Neural cell (in vitro differentiated cells): ENCODE measurements at regions not wholly inside any gene's neighbourhood (a gene's known extent, or its start where the extent isn't known, plus 50 kb on each side); places are given as distances from the start of the nearest gene placed in this dataset.

Experiments used
- H2AFZ ChIP-seq: fragments of 200-600, 300-800 bp; sonication (generic), shearing (Covaris generic); 2 replicates; pipeline ENCODE4 v1.6.0; 2014; ENCODE audit warnings: low read depth, mild to moderate bottlenecking, antibody characterized with exemption, low read length, moderate library complexity
- H3F3A ChIP-seq: fragments of 200-600 bp; shearing (Covaris generic); 2 replicates; pipeline ENCODE4 v1.6.1; 2016; ENCODE audit warnings: mild to moderate bottlenecking, moderate library complexity, mixed read lengths, antibody characterized with exemption, low read length; ENCODE audit not compliant: insufficient read depth, poor library complexity, severe bottlenecking
- H3K27ac ChIP-seq: fragments of 200-600, 300-800 bp; sonication (generic), shearing (Covaris generic); 2 replicates; pipeline ENCODE4 v1.5.1; 2014; ENCODE audit warnings: mild to moderate bottlenecking, low read length, moderate library complexity
- H3K27me3 ChIP-seq: fragments of 300-800, 200-600 bp; sonication (generic), shearing (Covaris generic); 2 replicates; pipeline ENCODE4 v1.6.0; 2014; ENCODE audit warnings: mild to moderate bottlenecking, low read depth, low read length, moderate library complexity; ENCODE audit not compliant: insufficient read depth
- H3K36me3 ChIP-seq: fragments of 300-800, 200-600 bp; sonication (generic), shearing (Covaris generic); 2 replicates; pipeline ENCODE4 v1.5.1; 2014; ENCODE audit warnings: mild to moderate bottlenecking, antibody characterized with exemption, low read length, moderate library complexity; ENCODE audit not compliant: insufficient read depth
- H3K4me2 ChIP-seq: fragments of 300-800, 200-600 bp; sonication (generic), shearing (Covaris generic); 2 replicates; pipeline ENCODE4 v1.6.0; 2014; ENCODE audit warnings: mild to moderate bottlenecking, low read length
- H3K4me3 ChIP-seq: fragments of 300-800, 200-600 bp; sonication (generic), shearing (Covaris generic); 2 replicates; pipeline ENCODE4 v1.5.1; 2014; ENCODE audit warnings: mild to moderate bottlenecking, low read length, moderate library complexity
- H3K79me2 ChIP-seq: fragments of 200-600 bp; shearing (Covaris generic); replicated peaks from 2 replicates; pipeline ENCODE4 v1.6.0; 2014; ENCODE audit warnings: mild to moderate bottlenecking, low read length, moderate library complexity; ENCODE audit not compliant: insufficient read depth
- H3K9ac ChIP-seq: fragments of 300-800, 200-600 bp; sonication (generic), shearing (Covaris generic); 2 replicates; pipeline ENCODE4 v1.6.1; 2016; ENCODE audit warnings: mild to moderate bottlenecking, low read length, mixed read lengths
- H3K9me2 ChIP-seq: fragments of 200-600 bp; shearing (Covaris generic); 2 replicates; pipeline ENCODE4 v1.6.1; 2016; ENCODE audit warnings: mild to moderate bottlenecking, low read length, mixed read lengths; ENCODE audit not compliant: insufficient read depth
- H3K9me3 ChIP-seq: fragments of 200-600, 300-800 bp; sonication (generic), shearing (Covaris generic); 2 replicates; pipeline ENCODE4 v1.6.1; 2016; ENCODE audit warnings: mild to moderate bottlenecking, mixed run types, low read length, moderate library complexity, mixed read lengths
- H4K20me1 ChIP-seq: fragments of 200-600 bp; shearing (Covaris generic); 2 replicates; pipeline ENCODE4 v1.6.1; 2016; ENCODE audit warnings: mild to moderate bottlenecking, mixed run types; ENCODE audit not compliant: insufficient read depth
- EP300 ChIP-seq: fragments of 450-650 bp; conservative IDR thresholded peaks from 2 replicates; pipeline ENCODE4 v1.6.1; 2014; ENCODE audit warnings: antibody characterized with exemption, mild to moderate bottlenecking, moderate library complexity; ENCODE audit not compliant: poor library complexity, severe bottlenecking
- EZH2 ChIP-seq: fragments of 200-600, 300-800 bp; shearing (Covaris generic), sonication (generic); IDR thresholded peaks from 2 replicates; pipeline ENCODE4 v1.6.1; 2014; ENCODE audit warnings: antibody characterized with exemption, low read length, borderline replicate concordance, mild to moderate bottlenecking; ENCODE audit not compliant: insufficient read depth, poor library complexity, severe bottlenecking
- MXI1 ChIP-seq: fragments of 450-650 bp; conservative IDR thresholded peaks from 2 replicates; pipeline ENCODE4 v1.6.1; 2014; ENCODE audit warnings: antibody characterized with exemption, mild to moderate bottlenecking; ENCODE audit not compliant: poor library complexity, severe bottlenecking
- POLR2AphosphoS5 ChIP-seq: IDR thresholded peaks from 2 replicates; pipeline ENCODE4 v1.6.1; 2012
- RAD21 ChIP-seq: fragments of 450-650 bp; conservative IDR thresholded peaks from 2 replicates; pipeline ENCODE4 v1.6.1; 2014; ENCODE audit warnings: antibody characterized with exemption, mild to moderate bottlenecking, moderate library complexity
- SMC3 ChIP-seq: fragments of 450-650 bp; conservative IDR thresholded peaks from 2 replicates; pipeline ENCODE4 v1.6.1; 2014; ENCODE audit warnings: antibody characterized with exemption, mild to moderate bottlenecking, moderate library complexity; ENCODE audit not compliant: poor library complexity
- TAF1 ChIP-seq: IDR thresholded peaks from 2 replicates; pipeline ENCODE4 v1.6.1; 2012; ENCODE audit warnings: low read depth
- TF ChIP-seq, protein P1 (sequence below): fragments of 450-650 bp; IDR thresholded peaks from 2 replicates; pipeline ENCODE4 v1.5.1; 2014; ENCODE audit warnings: antibody characterized with exemption, mild to moderate bottlenecking, moderate library complexity; ENCODE audit not compliant: poor library complexity, severe bottlenecking
- TF ChIP-seq, protein P2 (sequence below): IDR thresholded peaks from 2 replicates; pipeline ENCODE4 v1.6.1; 2012; ENCODE audit warnings: borderline replicate concordance

DNA sequence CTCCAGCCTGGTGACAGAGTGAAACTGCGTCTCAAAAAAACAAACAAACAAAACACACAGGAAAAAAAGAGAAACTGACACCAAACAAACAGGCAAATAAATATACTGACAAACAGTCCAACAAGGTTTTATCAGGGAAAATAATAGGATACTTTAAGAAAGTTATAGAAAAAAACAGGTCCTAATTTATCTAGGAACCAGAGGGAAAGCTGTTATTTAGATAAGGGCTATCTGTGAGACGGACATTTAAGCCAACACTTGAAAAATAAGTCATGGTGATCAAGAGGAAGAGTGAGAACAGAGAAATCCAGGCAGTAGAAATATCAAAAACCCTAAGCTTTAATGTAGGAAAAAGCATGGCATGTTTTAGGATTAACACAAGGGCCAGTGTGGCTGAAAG is 68.9 kb downstream of the FAM217A start:
- H3K9me2 ChIP-seq = no peaks in the 10 kb centered on the region
- H3K36me3 ChIP-seq = no peaks in the 10 kb centered on the region
- no peak overlapping the region for H3K4me2 ChIP-seq
- H3K27ac ChIP-seq = no peak overlapping the region
- TF ChIP-seq, protein P1, sequence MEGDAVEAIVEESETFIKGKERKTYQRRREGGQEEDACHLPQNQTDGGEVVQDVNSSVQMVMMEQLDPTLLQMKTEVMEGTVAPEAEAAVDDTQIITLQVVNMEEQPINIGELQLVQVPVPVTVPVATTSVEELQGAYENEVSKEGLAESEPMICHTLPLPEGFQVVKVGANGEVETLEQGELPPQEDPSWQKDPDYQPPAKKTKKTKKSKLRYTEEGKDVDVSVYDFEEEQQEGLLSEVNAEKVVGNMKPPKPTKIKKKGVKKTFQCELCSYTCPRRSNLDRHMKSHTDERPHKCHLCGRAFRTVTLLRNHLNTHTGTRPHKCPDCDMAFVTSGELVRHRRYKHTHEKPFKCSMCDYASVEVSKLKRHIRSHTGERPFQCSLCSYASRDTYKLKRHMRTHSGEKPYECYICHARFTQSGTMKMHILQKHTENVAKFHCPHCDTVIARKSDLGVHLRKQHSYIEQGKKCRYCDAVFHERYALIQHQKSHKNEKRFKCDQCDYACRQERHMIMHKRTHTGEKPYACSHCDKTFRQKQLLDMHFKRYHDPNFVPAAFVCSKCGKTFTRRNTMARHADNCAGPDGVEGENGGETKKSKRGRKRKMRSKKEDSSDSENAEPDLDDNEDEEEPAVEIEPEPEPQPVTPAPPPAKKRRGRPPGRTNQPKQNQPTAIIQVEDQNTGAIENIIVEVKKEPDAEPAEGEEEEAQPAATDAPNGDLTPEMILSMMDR = no peak
- TF ChIP-seq POLR2AphosphoS5 (no peak), EZH2 (no peak), MXI1 (no peak), EP300 (no peak), SMC3 (no peak)
- no peak overlapping the region for H3K4me3 ChIP-seq
- no peaks in the 10 kb centered on the region for H3F3A ChIP-seq
- no peak overlapping the region for H3K9ac ChIP-seq
- no peaks in the 10 kb centered on the region for H3K9me3 ChIP-seq
- no peak overlapping the region for H2AFZ ChIP-seq
- peaks cover 57% of the 10 kb centered on the region for H3K79me2 ChIP-seq
- no peaks in the 10 kb centered on the region for H3K27me3 ChIP-seq
- no peaks in the 10 kb centered on the region for H4K20me1 ChIP-seq

DNA sequence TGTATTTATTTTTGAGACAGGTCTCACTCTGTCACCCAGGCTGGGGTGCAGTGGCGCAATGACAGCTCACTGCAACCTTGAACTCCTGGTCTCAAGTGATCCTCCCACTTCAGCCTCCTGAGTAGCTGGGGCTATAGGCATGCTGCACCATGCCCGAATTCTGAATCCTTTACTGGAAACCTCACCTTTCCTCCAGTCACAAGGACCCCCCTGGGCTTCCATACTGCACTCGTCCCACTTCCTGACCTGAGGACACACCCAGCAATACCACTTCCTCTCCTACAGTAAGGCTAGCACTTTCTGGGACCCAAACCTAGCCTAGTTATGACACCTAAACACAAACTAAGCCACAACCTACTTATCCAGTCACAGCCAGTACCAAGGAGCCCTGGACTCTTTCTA is 68.2 kb downstream of the FAM217A start:
- TF ChIP-seq EZH2 (no peak), TAF1 (no peak), POLR2AphosphoS5 (no peak), RAD21 (no peak)
- TF ChIP-seq, protein P2, sequence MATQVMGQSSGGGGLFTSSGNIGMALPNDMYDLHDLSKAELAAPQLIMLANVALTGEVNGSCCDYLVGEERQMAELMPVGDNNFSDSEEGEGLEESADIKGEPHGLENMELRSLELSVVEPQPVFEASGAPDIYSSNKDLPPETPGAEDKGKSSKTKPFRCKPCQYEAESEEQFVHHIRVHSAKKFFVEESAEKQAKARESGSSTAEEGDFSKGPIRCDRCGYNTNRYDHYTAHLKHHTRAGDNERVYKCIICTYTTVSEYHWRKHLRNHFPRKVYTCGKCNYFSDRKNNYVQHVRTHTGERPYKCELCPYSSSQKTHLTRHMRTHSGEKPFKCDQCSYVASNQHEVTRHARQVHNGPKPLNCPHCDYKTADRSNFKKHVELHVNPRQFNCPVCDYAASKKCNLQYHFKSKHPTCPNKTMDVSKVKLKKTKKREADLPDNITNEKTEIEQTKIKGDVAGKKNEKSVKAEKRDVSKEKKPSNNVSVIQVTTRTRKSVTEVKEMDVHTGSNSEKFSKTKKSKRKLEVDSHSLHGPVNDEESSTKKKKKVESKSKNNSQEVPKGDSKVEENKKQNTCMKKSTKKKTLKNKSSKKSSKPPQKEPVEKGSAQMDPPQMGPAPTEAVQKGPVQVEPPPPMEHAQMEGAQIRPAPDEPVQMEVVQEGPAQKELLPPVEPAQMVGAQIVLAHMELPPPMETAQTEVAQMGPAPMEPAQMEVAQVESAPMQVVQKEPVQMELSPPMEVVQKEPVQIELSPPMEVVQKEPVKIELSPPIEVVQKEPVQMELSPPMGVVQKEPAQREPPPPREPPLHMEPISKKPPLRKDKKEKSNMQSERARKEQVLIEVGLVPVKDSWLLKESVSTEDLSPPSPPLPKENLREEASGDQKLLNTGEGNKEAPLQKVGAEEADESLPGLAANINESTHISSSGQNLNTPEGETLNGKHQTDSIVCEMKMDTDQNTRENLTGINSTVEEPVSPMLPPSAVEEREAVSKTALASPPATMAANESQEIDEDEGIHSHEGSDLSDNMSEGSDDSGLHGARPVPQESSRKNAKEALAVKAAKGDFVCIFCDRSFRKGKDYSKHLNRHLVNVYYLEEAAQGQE = no peak
- Histone ChIP-seq H3F3A (no peaks in the 10 kb centered on the region), H2AFZ (no peak overlapping the region), H3K4me3 (no peak overlapping the region), H3K9me3 (no peaks in the 10 kb centered on the region), H4K20me1 (no peaks in the 10 kb centered on the region), H3K27ac (no peak overlapping the region), H3K9ac (no peak overlapping the region), H3K9me2 (no peaks in the 10 kb centered on the region), H3K27me3 (no peaks in the 10 kb centered on the region), H3K36me3 (no peaks in the 10 kb centered on the region), H3K4me2 (no peak overlapping the region), H3K79me2 (peaks cover 61% of the 10 kb centered on the region)

DNA sequence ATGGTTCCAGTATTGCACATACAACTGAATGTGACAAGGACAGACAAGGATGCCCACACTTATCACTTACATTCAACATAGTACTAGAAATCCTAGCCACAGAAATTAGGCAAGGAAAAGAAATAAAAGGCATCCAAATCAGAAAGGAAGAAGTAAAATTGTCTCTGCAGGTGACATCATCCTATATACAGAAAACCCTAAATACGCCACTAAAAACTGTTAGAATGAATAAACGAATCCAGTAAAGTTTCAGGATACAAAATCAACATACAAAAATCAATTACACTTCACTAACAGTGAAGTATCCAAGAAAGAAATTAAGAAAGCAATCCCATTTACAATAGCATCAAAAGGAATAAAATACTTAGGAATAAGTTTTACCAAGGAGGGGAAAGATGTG is 66.1 kb downstream of the FAM217A start:
- Histone ChIP-seq H2AFZ (no peak overlapping the region), H4K20me1 (no peaks in the 10 kb centered on the region), H3K36me3 (no peaks in the 10 kb centered on the region), H3K9me2 (no peaks in the 10 kb centered on the region), H3K9ac (no peak overlapping the region), H3K4me2 (no peak overlapping the region), H3K27me3 (no peaks in the 10 kb centered on the region), H3K79me2 (peaks cover 66% of the 10 kb centered on the region), H3K27ac (no peak overlapping the region), H3K9me3 (no peaks in the 10 kb centered on the region), H3K4me3 (no peak overlapping the region), H3F3A (peaks cover 5% of the 10 kb centered on the region)
- TF ChIP-seq EP300 (no peak), RAD21 (no peak), SMC3 (no peak), POLR2AphosphoS5 (no peak), MXI1 (no peak), EZH2 (no peak), TAF1 (no peak)
- TF ChIP-seq, protein P1 = no peak
- TF ChIP-seq, protein P2 = no peak
